SK-N-SH treated with all-trans-retinoic acid at 6 μM for 48 hours (cell line): ENCODE measurements at regions not wholly inside any gene's neighbourhood (a gene's known extent, or its start where the extent isn't known, plus 50 kb on each side); places are given as distances from the start of the nearest gene placed in this dataset.
"Not testable (repeated sequence)": the region's sequence is repeated elsewhere in the genome, so short reads cannot be mapped to it uniquely, and the experiment has no call there.

Experiments used
- PATZ1 ChIP-seq: fragments of 250-450 bp; sonication (Bioruptor Pico); IDR thresholded peaks from 2 replicates; pipeline ENCODE4 v1.8.0; 2020; ENCODE audit warnings: mild to moderate bottlenecking, moderate library complexity, borderline replicate concordance
- ZNF565 ChIP-seq: fragments of 450-650 bp; formaldehyde crosslinking; conservative IDR thresholded peaks from 2 replicates; pipeline ENCODE4 v1.5.0; 2020; ENCODE audit warnings: low read depth, mild to moderate bottlenecking, moderate library complexity

DNA sequence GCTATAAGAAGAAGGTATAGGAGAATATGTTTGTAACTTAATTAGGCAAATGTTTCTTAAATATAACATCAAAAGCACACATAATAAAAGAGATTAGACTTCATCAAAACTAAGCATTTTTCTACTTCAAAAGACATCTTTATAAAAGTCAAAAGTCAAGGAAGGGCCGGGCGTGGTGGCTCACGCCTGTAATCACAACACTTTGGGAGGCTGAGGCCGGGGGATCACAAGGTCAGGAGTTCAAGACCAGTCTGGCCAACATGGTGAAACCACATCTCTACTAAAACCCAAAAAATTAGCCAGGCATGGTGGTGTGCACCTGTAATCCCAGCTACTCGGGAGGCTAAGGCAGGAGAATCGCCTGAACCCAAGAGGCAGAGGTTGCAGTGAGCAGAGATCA is 951.0 kb upstream of the C9orf72 start:
- TF ChIP-seq ZNF565, PATZ1 (CRISPR knock-in tag): not testable (repeated sequence)
